ENCODE measurements at regions not wholly inside any gene's neighbourhood (a gene's known extent, or its start where the extent isn't known, plus 50 kb on each side); places are given as distances from the start of the nearest gene placed in this dataset.
"Not testable (repeated sequence)": the region's sequence is repeated elsewhere in the genome, so short reads cannot be mapped to it uniquely, and the experiment has no call there.

- no peaks in the 10 kb centered on the region for H3K27me3 ChIP-seq
- no peaks in the 10 kb centered on the region for H3K9me3 ChIP-seq
- H3K36me3 ChIP-seq = no peaks in the 10 kb centered on the region
- ATAC-seq = no peak
- WGBS, 2 donors (ENCODE audit: low coverage in 1 of 2) = 100% methylated on average over 1 of the region's 1 CpG
- no peaks in the 10 kb centered on the region for H3K4me1 ChIP-seq
- TF ChIP-seq POLR2A (IDR thresholded peaks at IDR 0.05) (no peak), CTCF (IDR thresholded peaks at IDR 0.05) (no peak), EP300 (IDR thresholded peaks at IDR 0.05) (no peak), POLR2AphosphoS5 (IDR thresholded peaks at IDR 0.05) (no peak)
- no peak overlapping the region for H3K27ac ChIP-seq
- no peak overlapping the region for H3K4me3 ChIP-seq
Observed at GRCh38 chr14:25820368-25820767, 770.4 kb upstream of the STXBP6 start.

DNA sequence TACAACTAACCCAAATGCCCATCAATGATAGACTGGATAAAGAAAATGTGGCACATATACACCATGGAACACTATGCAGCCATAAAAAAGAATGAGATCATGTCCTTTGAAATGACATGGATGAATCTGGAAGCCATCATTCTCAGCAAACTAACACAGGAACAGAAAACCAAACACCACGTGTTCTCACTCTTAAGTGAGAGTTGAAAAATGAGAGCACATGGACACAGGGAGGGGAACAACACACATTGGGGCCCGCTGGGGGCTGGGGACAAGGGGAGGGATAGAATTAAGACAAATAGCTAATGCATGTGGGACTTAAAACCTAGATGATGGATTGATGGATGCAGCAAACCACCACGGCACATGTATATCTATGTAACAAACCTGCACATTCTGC is 764.7 kb upstream of the STXBP6 start:
- not testable (repeated sequence) for H3K36me3 ChIP-seq, ATAC-seq, H3K4me3 ChIP-seq, H3K9me3 ChIP-seq, H3K27ac ChIP-seq, H3K27me3 ChIP-seq, H3K4me1 ChIP-seq
- 40 to 82% methylated on average over 2 to 3 of the region's 3 CpGs for WGBS, 2 donors (ENCODE audit: low coverage in 1 of 2)

DNA sequence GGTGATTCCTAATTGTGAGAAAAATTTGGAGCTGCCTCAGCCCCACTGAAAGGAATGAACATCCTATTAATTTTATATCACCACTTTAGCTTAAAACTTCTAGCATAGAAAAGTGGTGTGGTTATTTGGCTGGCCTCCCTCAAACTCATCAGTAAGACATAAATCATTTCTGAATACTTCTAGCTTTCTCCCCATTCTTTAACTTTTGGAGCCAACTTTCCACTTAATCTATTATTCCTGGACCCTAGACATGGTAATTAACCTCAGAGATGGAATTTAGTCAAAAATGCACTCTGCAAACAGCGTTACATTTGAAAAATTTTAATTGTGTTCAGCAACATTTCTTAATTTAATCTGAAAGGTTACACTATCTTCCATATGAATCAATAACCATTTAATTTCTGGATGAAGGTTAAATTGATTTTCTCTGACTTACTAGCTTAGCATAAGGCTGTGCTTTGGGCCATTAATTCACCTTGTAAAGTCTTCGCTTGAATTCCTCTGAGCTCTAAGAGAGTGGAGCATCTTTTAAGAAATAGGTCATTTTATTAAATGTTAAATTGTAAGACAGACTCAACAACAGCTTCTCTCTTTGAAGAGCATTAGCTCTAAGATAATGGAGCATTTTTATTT is 753.6 kb upstream of the STXBP6 start:
- Histone ChIP-seq H3K4me3 (no peak overlapping the region), H3K27ac (no peak overlapping the region), H3K9me3 (no peaks in the 10 kb centered on the region), H3K27me3 (no peaks in the 10 kb centered on the region), H3K4me1 (no peaks in the 10 kb centered on the region), H3K36me3 (no peaks in the 10 kb centered on the region)
- ATAC-seq = no peak
- TF ChIP-seq POLR2AphosphoS5 (IDR thresholded peaks at IDR 0.05) = no peak
- no peak for TF ChIP-seq CTCF (IDR thresholded peaks at IDR 0.05)
- no peak for TF ChIP-seq POLR2A (IDR thresholded peaks at IDR 0.05)
- no peak for TF ChIP-seq EP300 (IDR thresholded peaks at IDR 0.05)
- WGBS, 2 donors (ENCODE audit: low coverage in 1 of 2) = 30 to 47% methylated on average over 2 of the region's 2 CpGs

DNA sequence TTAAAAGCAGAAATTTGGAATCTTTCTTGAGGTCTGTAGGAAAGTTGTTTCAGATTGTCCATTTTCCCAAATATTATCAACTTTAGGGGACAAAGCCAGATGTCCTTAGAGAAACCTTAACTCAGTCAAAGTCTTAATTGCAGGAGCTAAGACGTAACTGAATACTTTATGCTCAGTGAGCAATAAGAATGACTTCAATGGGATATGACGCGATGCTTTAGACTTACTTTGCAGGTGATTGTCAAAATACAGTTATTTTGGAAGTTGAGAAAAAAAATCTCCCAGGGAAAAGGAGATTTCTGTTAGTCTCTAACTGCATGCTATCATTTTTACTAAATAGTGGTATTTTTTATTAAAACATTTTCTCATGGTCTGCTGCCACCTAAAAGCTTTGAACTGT is 750.9 kb upstream of the STXBP6 start:
- no peak for ATAC-seq
- WGBS, 2 donors (ENCODE audit: low coverage in 1 of 2) = 79 to 80% methylated on average over 3 of the region's 3 CpGs
- no peaks in the 10 kb centered on the region for H3K9me3 ChIP-seq
- H3K27ac ChIP-seq = no peak overlapping the region
- H3K4me3 ChIP-seq = no peak overlapping the region
- no peaks in the 10 kb centered on the region for H3K36me3 ChIP-seq
- no peaks in the 10 kb centered on the region for H3K4me1 ChIP-seq
- TF ChIP-seq POLR2A (IDR thresholded peaks at IDR 0.05) = no peak
- TF ChIP-seq EP300 (IDR thresholded peaks at IDR 0.05) = no peak
- no peak for TF ChIP-seq CTCF (IDR thresholded peaks at IDR 0.05)
- TF ChIP-seq POLR2AphosphoS5 (IDR thresholded peaks at IDR 0.05) = no peak
- H3K27me3 ChIP-seq = no peaks in the 10 kb centered on the region

DNA sequence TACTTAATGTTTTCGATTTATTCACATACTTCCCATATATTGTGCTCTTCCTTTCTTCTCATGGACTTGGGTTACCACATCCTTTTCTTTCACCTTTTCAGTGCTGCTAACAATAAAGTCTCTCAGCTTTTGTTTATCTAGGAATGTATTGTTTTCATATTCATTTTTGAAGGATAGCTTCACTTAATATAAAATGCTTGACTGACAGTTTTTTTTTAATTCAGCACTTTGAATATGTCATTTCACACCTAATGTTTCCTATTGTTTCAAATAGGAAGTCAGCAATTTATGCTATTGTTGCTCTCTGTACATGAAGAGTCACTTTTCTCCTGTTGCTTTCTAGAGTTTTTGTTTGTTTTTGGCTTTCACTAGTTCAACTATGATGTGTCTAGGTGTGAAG is 738.3 kb upstream of the STXBP6 start:
- Histone ChIP-seq H3K9me3 (peaks cover 0 to 6% (median 0%) of the 10 kb centered on the region in 3 donors), H3K36me3 (no peaks in the 10 kb centered on the region), H3K4me1 (no peaks in the 10 kb centered on the region), H3K4me3 (no peak overlapping the region), H3K27ac (no peak overlapping the region), H3K27me3 (no peaks in the 10 kb centered on the region)
- no peak for ATAC-seq
- WGBS, 2 donors (ENCODE audit: low coverage in 1 of 2) = 82 to 100% methylated on average over 1 of the region's 1 CpG
- TF ChIP-seq POLR2AphosphoS5 (IDR thresholded peaks at IDR 0.05) = no peak

GRCh38 chr14:25765909-25766308 is 716.0 kb upstream of the STXBP6 start:
- Histone ChIP-seq H3K27ac (no peak overlapping the region), H3K36me3 (no peaks in the 10 kb centered on the region), H3K4me1 (no peaks in the 10 kb centered on the region), H3K27me3 (no peaks in the 10 kb centered on the region), H3K9me3 (no peaks in the 10 kb centered on the region), H3K4me3 (no peak overlapping the region)
- 58 to 77% methylated on average over 2 to 3 of the region's 3 CpGs for WGBS, 2 donors (ENCODE audit: low coverage in 1 of 2)
- ATAC-seq = no peak
- no peak for TF ChIP-seq CTCF (IDR thresholded peaks at IDR 0.05)

Data from gastroesophageal sphincter (tissue), 4 donors.